Lower leg skin (tissue), 4 donors: ENCODE measurements at regions not wholly inside any gene's neighbourhood (a gene's known extent, or its start where the extent isn't known, plus 50 kb on each side); places are given as distances from the start of the nearest gene placed in this dataset.

Experiments used
- DNase-seq, 2 donors: peaks; one replicate each; pipeline ENCODE4 v3.0.0-alpha.2; 2019; ENCODE audit warnings: low spot score in 2 of 2
- H3K4me3 ChIP-seq: fragments of 200-600 bp; sonication (generic); 2 replicates; pipeline ENCODE4 v1.5.1; 2017; ENCODE audit warnings: mild to moderate bottlenecking, low read depth; ENCODE audit not compliant: poor library complexity, severe bottlenecking
- POLR2A ChIP-seq, 2 donors: fragments of 450-650 bp; IDR thresholded peaks; one replicate each; pipeline ENCODE4 v1.6.1; 2016 to 2017; ENCODE audit warnings: antibody characterized with exemption in 2 of 2, mild to moderate bottlenecking in 1 of 2, moderate library complexity in 1 of 2
- WGBS, 2 donors: methylation state at CpG; one replicate each; pipeline ENCODE4 v1.1.5; 2018; 5-methylcytosine and 5-hydroxymethylcytosine counted together
- intact Hi-C: fragments of 100-400 bp; cut with DNase I; formaldehyde crosslinking; loops from one replicate; pipeline ENCODE4 v1.15.0; 2023; ENCODE audit warnings: low total_unique reads
- TF ChIP-seq, protein P1 (sequence below), 3 donors: fragments of 450-650 bp; IDR thresholded peaks; one replicate each; pipeline ENCODE4 v1.5.1; 2016; ENCODE audit warnings: antibody characterized with exemption in 3 of 3, mild to moderate bottlenecking in 3 of 3, moderate library complexity in 2 of 3

DNA sequence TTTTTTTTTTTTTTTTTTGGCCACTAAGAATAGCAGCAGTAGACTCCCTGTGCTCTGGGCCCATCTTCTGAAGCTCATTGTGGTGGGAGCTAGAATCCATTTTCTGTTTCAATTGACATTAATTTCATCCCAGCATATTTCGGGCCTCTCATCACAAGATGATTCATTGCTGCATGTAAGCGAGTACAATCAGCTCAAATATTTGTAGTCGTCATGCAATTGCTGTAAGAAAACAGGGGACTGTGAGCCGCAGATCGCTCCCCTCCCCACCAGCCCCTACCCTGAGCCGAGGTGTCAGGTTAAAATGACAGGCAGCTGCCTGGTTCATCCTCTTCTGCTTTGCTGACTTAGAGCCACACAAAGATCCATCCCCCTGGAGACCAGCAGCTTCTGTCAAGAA lies 358.8 kb upstream of the CDH5 start:
- DNase-seq: no peak
- H3K4me3 ChIP-seq: no peak overlapping the region
- intact Hi-C loops: no loop called here
- WGBS, 2 donors: 37 to 52% methylated on average over 6 of the region's 6 CpGs
- TF ChIP-seq, protein P1, sequence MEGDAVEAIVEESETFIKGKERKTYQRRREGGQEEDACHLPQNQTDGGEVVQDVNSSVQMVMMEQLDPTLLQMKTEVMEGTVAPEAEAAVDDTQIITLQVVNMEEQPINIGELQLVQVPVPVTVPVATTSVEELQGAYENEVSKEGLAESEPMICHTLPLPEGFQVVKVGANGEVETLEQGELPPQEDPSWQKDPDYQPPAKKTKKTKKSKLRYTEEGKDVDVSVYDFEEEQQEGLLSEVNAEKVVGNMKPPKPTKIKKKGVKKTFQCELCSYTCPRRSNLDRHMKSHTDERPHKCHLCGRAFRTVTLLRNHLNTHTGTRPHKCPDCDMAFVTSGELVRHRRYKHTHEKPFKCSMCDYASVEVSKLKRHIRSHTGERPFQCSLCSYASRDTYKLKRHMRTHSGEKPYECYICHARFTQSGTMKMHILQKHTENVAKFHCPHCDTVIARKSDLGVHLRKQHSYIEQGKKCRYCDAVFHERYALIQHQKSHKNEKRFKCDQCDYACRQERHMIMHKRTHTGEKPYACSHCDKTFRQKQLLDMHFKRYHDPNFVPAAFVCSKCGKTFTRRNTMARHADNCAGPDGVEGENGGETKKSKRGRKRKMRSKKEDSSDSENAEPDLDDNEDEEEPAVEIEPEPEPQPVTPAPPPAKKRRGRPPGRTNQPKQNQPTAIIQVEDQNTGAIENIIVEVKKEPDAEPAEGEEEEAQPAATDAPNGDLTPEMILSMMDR (IDR thresholded peaks at IDR 0.05): no peak
- no peak for TF ChIP-seq POLR2A (IDR thresholded peaks at IDR 0.05)

- DNase-seq: no peak
- TF ChIP-seq POLR2A (IDR thresholded peaks at IDR 0.05): no peak
- TF ChIP-seq, protein P1 (IDR thresholded peaks at IDR 0.05): no peak
- H3K4me3 ChIP-seq: no peak overlapping the region
- intact Hi-C loops: no loop called here
- WGBS, 2 donors: 78 to 80% methylated on average over 9 of the region's 9 CpGs
Measured at GRCh38 chr16:66006485-66006884, 360.0 kb upstream of the CDH5 start.

DNA sequence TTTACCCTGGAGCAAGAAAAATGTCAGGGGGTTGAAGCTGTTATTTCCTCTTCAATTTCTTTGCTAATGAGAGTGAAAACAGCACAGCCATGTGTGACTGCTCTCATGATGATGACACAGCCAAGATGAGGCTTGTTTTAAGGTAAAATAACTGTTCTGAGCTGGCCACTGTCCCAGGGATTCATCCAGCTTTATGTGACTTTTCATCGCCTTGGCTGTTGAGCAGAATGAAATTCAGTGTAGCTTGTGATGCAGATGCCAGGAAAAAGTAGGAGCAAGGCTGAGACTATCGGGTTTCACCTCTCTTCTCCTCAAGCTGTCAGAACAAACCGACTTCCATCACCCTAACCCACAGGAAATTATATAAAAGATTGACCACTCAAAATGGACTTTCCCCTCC lies 361.8 kb upstream of the CDH5 start:
- WGBS, 2 donors: 67 to 71% methylated on average over 3 of the region's 3 CpGs

GRCh38 chr16:66003201-66003600 lies 363.3 kb upstream of the CDH5 start:
- TF ChIP-seq, protein P1 (IDR thresholded peaks at IDR 0.05): no peak
- no peak for TF ChIP-seq POLR2A (IDR thresholded peaks at IDR 0.05)
- intact Hi-C loops: no loop called here
- no peak for DNase-seq
- H3K4me3 ChIP-seq: no peak overlapping the region
- 70 to 74% methylated on average over 2 of the region's 2 CpGs for WGBS, 2 donors

More for the DNA sequence above, 361.8 kb upstream of the CDH5 start:
- H3K4me3 ChIP-seq: no peak overlapping the region
- TF ChIP-seq, protein P1 (IDR thresholded peaks at IDR 0.05): no peak
- no peak for TF ChIP-seq POLR2A (IDR thresholded peaks at IDR 0.05)
- intact Hi-C loops: no loop called here
- DNase-seq: no peak

DNA sequence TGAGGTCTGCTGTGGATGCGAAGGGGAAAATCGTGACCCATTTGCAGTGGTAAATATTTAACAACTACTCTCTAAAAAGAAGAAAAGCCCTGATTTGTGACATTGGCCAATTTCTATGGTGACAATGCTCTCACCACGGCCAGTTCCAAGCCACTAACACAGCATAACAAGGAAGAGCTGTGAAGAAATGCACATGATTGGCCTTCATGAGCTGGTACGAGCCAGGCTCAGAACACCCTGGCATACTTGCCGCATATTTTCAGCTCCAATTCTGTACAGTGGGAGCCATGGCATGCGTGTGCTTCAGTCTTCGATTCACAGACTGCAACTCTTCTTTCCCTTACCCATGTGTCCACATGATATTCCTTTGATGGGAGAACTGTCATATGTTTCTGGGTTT lies 363.9 kb upstream of the CDH5 start:
- H3K4me3 ChIP-seq: no peak overlapping the region
- no peak for TF ChIP-seq POLR2A (IDR thresholded peaks at IDR 0.05)
- TF ChIP-seq, protein P1 (IDR thresholded peaks at IDR 0.05): no peak
- intact Hi-C loops: no loop called here
- 65 to 71% methylated on average over 7 of the region's 7 CpGs for WGBS, 2 donors
- no peak for DNase-seq

GRCh38 chr16:66001432-66001831 lies 365.1 kb upstream of the CDH5 start:
- no peak for TF ChIP-seq POLR2A (IDR thresholded peaks at IDR 0.05)
- TF ChIP-seq, protein P1 (IDR thresholded peaks at IDR 0.05): no peak
- WGBS, 2 donors: 61 to 67% methylated on average over 4 of the region's 4 CpGs
- intact Hi-C loops: no loop called here

More at GRCh38 chr16:66001432-66001831, 365.1 kb upstream of the CDH5 start:
- no peak overlapping the region for H3K4me3 ChIP-seq
- no peak for DNase-seq
